Panc1 (cell line): ENCODE measurements at regions not wholly inside any gene's neighbourhood (a gene's known extent, or its start where the extent isn't known, plus 50 kb on each side); places are given as distances from the start of the nearest gene placed in this dataset.

Experiments
- ATAC-seq: fragments of 200-7000 bp; cut with Tn5 transposase; 2 replicates; pipeline ENCODE4 v1.9.1; 2020; ENCODE audit warnings: mild to moderate bottlenecking, moderate library complexity
- BruUV-seq: library from RNA; stranded (reverse); fragments of 400-500 nt; replicated peaks from 2 replicates; lab custom pipeline; 2021; lab: Mats Ljungman, UMichigan
- CTCF ChIA-PET: fragments of 300-600 bp; sonication (Branson Sonifier 250); formaldehyde crosslinking; loops from one replicate; lab custom pipeline; 2022; ENCODE audit warnings: antibody characterized with exemption; lab: Charles Lee
- POLR2A ChIA-PET: fragments of 300-600 bp; sonication (Branson Sonifier 250); formaldehyde crosslinking; loops from one replicate; lab custom pipeline; 2022; ENCODE audit warnings: antibody characterized with exemption; lab: Charles Lee
- DNase-seq: peaks from one replicate; pipeline ENCODE4 v3.0.0-alpha.2; 2010; ENCODE audit warnings: low read depth, low spot score
- H3K27ac ChIP-seq: 2 replicates; pipeline ENCODE4 v1.5.1; 2011; ENCODE audit warnings: mild to moderate bottlenecking, low read length, inconsistent platforms
- H3K27me3 ChIP-seq: fragments of 200-500 bp; sonication (Bioruptor generic); 2 replicates; pipeline ENCODE4 v1.6.0; 2014; ENCODE audit warnings: low read length, inconsistent platforms; ENCODE audit not compliant: control insufficient read depth, insufficient read depth
- H3K36me3 ChIP-seq: fragments of 200-500 bp; sonication (Bioruptor generic); 2 replicates; pipeline ENCODE4 v1.5.1; 2014; ENCODE audit warnings: inconsistent platforms, mild to moderate bottlenecking, low read length, moderate library complexity; ENCODE audit not compliant: control insufficient read depth, insufficient read depth
- H3K4me1 ChIP-seq: 2 replicates; pipeline ENCODE4 v1.5.1; 2011; ENCODE audit warnings: inconsistent platforms, mild to moderate bottlenecking, low read length, moderate library complexity; ENCODE audit not compliant: control insufficient read depth, insufficient read depth
- H3K4me3 ChIP-seq, 2 experiments: 2 replicates each; pipeline ENCODE4 v1.5.1; 2011 to 2012; ENCODE audit warnings: low read depth in 2 of 2, low read length in 2 of 2, mild to moderate bottlenecking in 2 of 2, inconsistent platforms in 1 of 2, moderate library complexity in 1 of 2
- H3K9me3 ChIP-seq: fragments of 200-500 bp; sonication (Bioruptor generic); 2 replicates; pipeline ENCODE4 v1.5.1; 2014; ENCODE audit warnings: low read depth, mild to moderate bottlenecking, inconsistent platforms, low read length, moderate library complexity; ENCODE audit not compliant: control insufficient read depth, insufficient read depth
- POLR2AphosphoS5 ChIP-seq: IDR thresholded peaks from 2 replicates; pipeline ENCODE4 v1.6.1; 2012; ENCODE audit warnings: mild to moderate bottlenecking, low read depth, low read length, moderate library complexity
- SIN3A ChIP-seq: IDR thresholded peaks from 2 replicates; pipeline ENCODE4 v1.6.1; 2012; ENCODE audit warnings: low read depth, mild to moderate bottlenecking, low read length, moderate library complexity, borderline replicate concordance; ENCODE audit not compliant: insufficient read depth
- TCF7L2 ChIP-seq: IDR thresholded peaks from 2 replicates; pipeline ENCODE4 v1.6.1; 2011; ENCODE audit warnings: mild to moderate bottlenecking, low read depth, low read length, inconsistent platforms
- in situ Hi-C: cut with HindIII; loops from 2 replicates; pipeline ENCODE4 v1.10.0; 2016; ENCODE audit warnings: low sequenced_read_pairs, low pct_unique_long_range_greater_than_20kb
- intact Hi-C: fragments of 100-400 bp; cut with micrococcal nuclease; formaldehyde crosslinking; loops from one replicate; pipeline ENCODE4 v1.10.0; 2022; ENCODE audit not compliant: unreplicated experiment
- TF ChIP-seq, protein P1 (sequence below), 2 experiments: IDR thresholded peaks; 2 replicates each; pipeline ENCODE4 v1.6.1; 2011 to 2012; ENCODE audit warnings: low read depth in 2 of 2, control low read depth in 1 of 2, low read length in 1 of 2, mild to moderate bottlenecking in 1 of 2, moderate library complexity in 1 of 2; ENCODE audit not compliant: insufficient read depth in 1 of 2
- TF ChIP-seq, protein P2 (sequence below): fragments of 450-650 bp; IDR thresholded peaks from 2 replicates; pipeline ENCODE4 v1.5.1; 2017; ENCODE audit warnings: mild to moderate bottlenecking

DNA sequence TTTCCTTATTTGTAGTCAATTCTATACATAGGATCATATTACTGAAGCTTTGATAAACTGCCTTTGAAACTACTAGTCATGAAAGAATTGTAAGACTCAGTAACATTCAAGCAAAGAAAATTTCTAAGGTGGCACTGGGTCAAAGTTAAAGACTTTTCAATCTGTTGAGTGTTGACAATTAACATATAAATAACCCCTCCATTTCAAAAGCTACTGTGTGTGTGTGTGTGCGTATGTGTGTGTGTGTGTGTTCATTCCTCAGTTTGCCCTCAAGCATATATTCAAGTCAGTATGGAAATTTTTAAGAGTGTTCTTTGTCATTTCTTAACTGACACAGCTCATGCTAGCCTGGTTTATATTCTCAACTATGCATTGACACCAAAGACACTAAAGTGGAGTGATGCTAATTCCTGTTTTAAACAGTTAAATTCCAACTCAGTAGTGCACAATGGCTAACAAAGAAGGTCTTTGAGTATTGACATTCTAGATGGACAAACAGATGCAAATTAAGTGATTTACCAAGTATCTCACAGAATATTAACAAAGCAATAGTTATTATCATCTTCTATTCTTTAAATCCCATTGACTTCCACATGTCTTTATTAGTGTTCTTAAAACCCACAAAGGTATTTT lies 314.8 kb upstream of the GRM3 start:
- in situ Hi-C loops, result no loop called here

DNA sequence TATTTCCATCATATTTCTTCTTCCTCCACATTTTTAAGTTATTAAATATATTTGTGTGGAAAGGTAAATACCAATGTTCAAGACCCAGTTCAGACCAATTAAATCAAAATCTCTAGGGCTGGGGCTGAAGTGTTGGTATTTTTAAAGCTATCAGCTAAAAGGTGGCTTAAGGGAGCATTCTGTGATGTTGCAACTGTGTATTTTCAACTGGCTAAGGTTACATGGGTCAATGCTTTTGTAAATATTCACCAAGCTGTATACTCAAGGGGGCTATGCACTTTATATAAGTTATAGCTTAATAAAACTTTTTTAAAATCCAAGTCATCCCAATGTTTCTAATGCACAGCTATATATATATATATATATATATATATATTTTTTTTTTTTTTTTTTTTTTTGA lies 316.9 kb upstream of the GRM3 start:
- ATAC-seq (no peak), DNase-seq (no peak)
- Histone ChIP-seq H3K27me3 (no peaks in the 10 kb centered on the region), H3K9me3 (0 out of 2 replicates have a peak, but pooled peaks cover 2% of the 10 kb centered on the region), H3K36me3 (no peaks in the 10 kb centered on the region), H3K27ac (no peak overlapping the region), H3K4me1 (no peaks in the 10 kb centered on the region), H3K4me3 (no peak overlapping the region)
- ChIA-PET CTCF (no interaction called here), POLR2A (no interaction called here)
- BruUV-seq, result no TSS peak
- intact Hi-C loops, result no loop called here
- TF ChIP-seq TCF7L2 (no peak), POLR2AphosphoS5 (no peak), SIN3A (no peak)
- TF ChIP-seq, protein P1, sequence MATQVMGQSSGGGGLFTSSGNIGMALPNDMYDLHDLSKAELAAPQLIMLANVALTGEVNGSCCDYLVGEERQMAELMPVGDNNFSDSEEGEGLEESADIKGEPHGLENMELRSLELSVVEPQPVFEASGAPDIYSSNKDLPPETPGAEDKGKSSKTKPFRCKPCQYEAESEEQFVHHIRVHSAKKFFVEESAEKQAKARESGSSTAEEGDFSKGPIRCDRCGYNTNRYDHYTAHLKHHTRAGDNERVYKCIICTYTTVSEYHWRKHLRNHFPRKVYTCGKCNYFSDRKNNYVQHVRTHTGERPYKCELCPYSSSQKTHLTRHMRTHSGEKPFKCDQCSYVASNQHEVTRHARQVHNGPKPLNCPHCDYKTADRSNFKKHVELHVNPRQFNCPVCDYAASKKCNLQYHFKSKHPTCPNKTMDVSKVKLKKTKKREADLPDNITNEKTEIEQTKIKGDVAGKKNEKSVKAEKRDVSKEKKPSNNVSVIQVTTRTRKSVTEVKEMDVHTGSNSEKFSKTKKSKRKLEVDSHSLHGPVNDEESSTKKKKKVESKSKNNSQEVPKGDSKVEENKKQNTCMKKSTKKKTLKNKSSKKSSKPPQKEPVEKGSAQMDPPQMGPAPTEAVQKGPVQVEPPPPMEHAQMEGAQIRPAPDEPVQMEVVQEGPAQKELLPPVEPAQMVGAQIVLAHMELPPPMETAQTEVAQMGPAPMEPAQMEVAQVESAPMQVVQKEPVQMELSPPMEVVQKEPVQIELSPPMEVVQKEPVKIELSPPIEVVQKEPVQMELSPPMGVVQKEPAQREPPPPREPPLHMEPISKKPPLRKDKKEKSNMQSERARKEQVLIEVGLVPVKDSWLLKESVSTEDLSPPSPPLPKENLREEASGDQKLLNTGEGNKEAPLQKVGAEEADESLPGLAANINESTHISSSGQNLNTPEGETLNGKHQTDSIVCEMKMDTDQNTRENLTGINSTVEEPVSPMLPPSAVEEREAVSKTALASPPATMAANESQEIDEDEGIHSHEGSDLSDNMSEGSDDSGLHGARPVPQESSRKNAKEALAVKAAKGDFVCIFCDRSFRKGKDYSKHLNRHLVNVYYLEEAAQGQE (IDR thresholded peaks at IDR 0.05; ENCODE audit: insufficient read depth in 1 of 2, low read depth in 2 of 2, low read length in 1 of 2), result no peak
- in situ Hi-C loops, result no loop called here

More for the DNA sequence above, 314.8 kb upstream of the GRM3 start:
- Histone ChIP-seq H3K4me3 (no peak overlapping the region), H3K4me1 (no peaks in the 10 kb centered on the region), H3K27ac (no peak overlapping the region), H3K9me3 (0 out of 2 replicates have a peak, but pooled peaks cover 2% of the 10 kb centered on the region), H3K27me3 (no peaks in the 10 kb centered on the region), H3K36me3 (no peaks in the 10 kb centered on the region)
- POLR2A ChIA-PET, result no interaction called here
- BruUV-seq, result no TSS peak
- TF ChIP-seq TCF7L2, result no peak
- TF ChIP-seq, protein P1 (IDR thresholded peaks at IDR 0.05; ENCODE audit: insufficient read depth in 1 of 2, low read depth in 2 of 2, low read length in 1 of 2), result no peak
- TF ChIP-seq SIN3A, result no peak
- TF ChIP-seq, protein P2, sequence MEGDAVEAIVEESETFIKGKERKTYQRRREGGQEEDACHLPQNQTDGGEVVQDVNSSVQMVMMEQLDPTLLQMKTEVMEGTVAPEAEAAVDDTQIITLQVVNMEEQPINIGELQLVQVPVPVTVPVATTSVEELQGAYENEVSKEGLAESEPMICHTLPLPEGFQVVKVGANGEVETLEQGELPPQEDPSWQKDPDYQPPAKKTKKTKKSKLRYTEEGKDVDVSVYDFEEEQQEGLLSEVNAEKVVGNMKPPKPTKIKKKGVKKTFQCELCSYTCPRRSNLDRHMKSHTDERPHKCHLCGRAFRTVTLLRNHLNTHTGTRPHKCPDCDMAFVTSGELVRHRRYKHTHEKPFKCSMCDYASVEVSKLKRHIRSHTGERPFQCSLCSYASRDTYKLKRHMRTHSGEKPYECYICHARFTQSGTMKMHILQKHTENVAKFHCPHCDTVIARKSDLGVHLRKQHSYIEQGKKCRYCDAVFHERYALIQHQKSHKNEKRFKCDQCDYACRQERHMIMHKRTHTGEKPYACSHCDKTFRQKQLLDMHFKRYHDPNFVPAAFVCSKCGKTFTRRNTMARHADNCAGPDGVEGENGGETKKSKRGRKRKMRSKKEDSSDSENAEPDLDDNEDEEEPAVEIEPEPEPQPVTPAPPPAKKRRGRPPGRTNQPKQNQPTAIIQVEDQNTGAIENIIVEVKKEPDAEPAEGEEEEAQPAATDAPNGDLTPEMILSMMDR, result no peak
- no peak for TF ChIP-seq POLR2AphosphoS5
- CTCF ChIA-PET, result no interaction called here
- DNase-seq (no peak), ATAC-seq (no peak)
- intact Hi-C loops, result no loop called here
